Neural cell (in vitro differentiated cells): ENCODE measurements at regions not wholly inside any gene's neighbourhood (a gene's known extent, or its start where the extent isn't known, plus 50 kb on each side); places are given as distances from the start of the nearest gene placed in this dataset.
"Not testable (repeated sequence)": the region's sequence is repeated elsewhere in the genome, so short reads cannot be mapped to it uniquely, and the experiment has no call there.

Experiments
- H2AFZ ChIP-seq: fragments of 200-600, 300-800 bp; sonication (generic), shearing (Covaris generic); 2 replicates; pipeline ENCODE4 v1.6.0; 2014; ENCODE audit warnings: low read depth, mild to moderate bottlenecking, antibody characterized with exemption, low read length, moderate library complexity
- H3F3A ChIP-seq: fragments of 200-600 bp; shearing (Covaris generic); 2 replicates; pipeline ENCODE4 v1.6.1; 2016; ENCODE audit warnings: mild to moderate bottlenecking, moderate library complexity, mixed read lengths, antibody characterized with exemption, low read length; ENCODE audit not compliant: insufficient read depth, poor library complexity, severe bottlenecking
- H3K27ac ChIP-seq: fragments of 200-600, 300-800 bp; sonication (generic), shearing (Covaris generic); 2 replicates; pipeline ENCODE4 v1.5.1; 2014; ENCODE audit warnings: mild to moderate bottlenecking, low read length, moderate library complexity
- H3K27me3 ChIP-seq: fragments of 300-800, 200-600 bp; sonication (generic), shearing (Covaris generic); 2 replicates; pipeline ENCODE4 v1.6.0; 2014; ENCODE audit warnings: mild to moderate bottlenecking, low read depth, low read length, moderate library complexity; ENCODE audit not compliant: insufficient read depth
- H3K36me3 ChIP-seq: fragments of 300-800, 200-600 bp; sonication (generic), shearing (Covaris generic); 2 replicates; pipeline ENCODE4 v1.5.1; 2014; ENCODE audit warnings: mild to moderate bottlenecking, antibody characterized with exemption, low read length, moderate library complexity; ENCODE audit not compliant: insufficient read depth
- H3K4me2 ChIP-seq: fragments of 300-800, 200-600 bp; sonication (generic), shearing (Covaris generic); 2 replicates; pipeline ENCODE4 v1.6.0; 2014; ENCODE audit warnings: mild to moderate bottlenecking, low read length
- H3K4me3 ChIP-seq: fragments of 300-800, 200-600 bp; sonication (generic), shearing (Covaris generic); 2 replicates; pipeline ENCODE4 v1.5.1; 2014; ENCODE audit warnings: mild to moderate bottlenecking, low read length, moderate library complexity
- H3K79me2 ChIP-seq: fragments of 200-600 bp; shearing (Covaris generic); replicated peaks from 2 replicates; pipeline ENCODE4 v1.6.0; 2014; ENCODE audit warnings: mild to moderate bottlenecking, low read length, moderate library complexity; ENCODE audit not compliant: insufficient read depth
- H3K9ac ChIP-seq: fragments of 300-800, 200-600 bp; sonication (generic), shearing (Covaris generic); 2 replicates; pipeline ENCODE4 v1.6.1; 2016; ENCODE audit warnings: mild to moderate bottlenecking, low read length, mixed read lengths
- H3K9me2 ChIP-seq: fragments of 200-600 bp; shearing (Covaris generic); 2 replicates; pipeline ENCODE4 v1.6.1; 2016; ENCODE audit warnings: mild to moderate bottlenecking, low read length, mixed read lengths; ENCODE audit not compliant: insufficient read depth
- H3K9me3 ChIP-seq: fragments of 200-600, 300-800 bp; sonication (generic), shearing (Covaris generic); 2 replicates; pipeline ENCODE4 v1.6.1; 2016; ENCODE audit warnings: mild to moderate bottlenecking, mixed run types, low read length, moderate library complexity, mixed read lengths
- H4K20me1 ChIP-seq: fragments of 200-600 bp; shearing (Covaris generic); 2 replicates; pipeline ENCODE4 v1.6.1; 2016; ENCODE audit warnings: mild to moderate bottlenecking, mixed run types; ENCODE audit not compliant: insufficient read depth
- CTCF ChIP-seq: fragments of 450-650 bp; IDR thresholded peaks from 2 replicates; pipeline ENCODE4 v1.5.1; 2014; ENCODE audit warnings: antibody characterized with exemption, mild to moderate bottlenecking, moderate library complexity; ENCODE audit not compliant: poor library complexity, severe bottlenecking
- SMC3 ChIP-seq: fragments of 450-650 bp; conservative IDR thresholded peaks from 2 replicates; pipeline ENCODE4 v1.6.1; 2014; ENCODE audit warnings: antibody characterized with exemption, mild to moderate bottlenecking, moderate library complexity; ENCODE audit not compliant: poor library complexity

DNA sequence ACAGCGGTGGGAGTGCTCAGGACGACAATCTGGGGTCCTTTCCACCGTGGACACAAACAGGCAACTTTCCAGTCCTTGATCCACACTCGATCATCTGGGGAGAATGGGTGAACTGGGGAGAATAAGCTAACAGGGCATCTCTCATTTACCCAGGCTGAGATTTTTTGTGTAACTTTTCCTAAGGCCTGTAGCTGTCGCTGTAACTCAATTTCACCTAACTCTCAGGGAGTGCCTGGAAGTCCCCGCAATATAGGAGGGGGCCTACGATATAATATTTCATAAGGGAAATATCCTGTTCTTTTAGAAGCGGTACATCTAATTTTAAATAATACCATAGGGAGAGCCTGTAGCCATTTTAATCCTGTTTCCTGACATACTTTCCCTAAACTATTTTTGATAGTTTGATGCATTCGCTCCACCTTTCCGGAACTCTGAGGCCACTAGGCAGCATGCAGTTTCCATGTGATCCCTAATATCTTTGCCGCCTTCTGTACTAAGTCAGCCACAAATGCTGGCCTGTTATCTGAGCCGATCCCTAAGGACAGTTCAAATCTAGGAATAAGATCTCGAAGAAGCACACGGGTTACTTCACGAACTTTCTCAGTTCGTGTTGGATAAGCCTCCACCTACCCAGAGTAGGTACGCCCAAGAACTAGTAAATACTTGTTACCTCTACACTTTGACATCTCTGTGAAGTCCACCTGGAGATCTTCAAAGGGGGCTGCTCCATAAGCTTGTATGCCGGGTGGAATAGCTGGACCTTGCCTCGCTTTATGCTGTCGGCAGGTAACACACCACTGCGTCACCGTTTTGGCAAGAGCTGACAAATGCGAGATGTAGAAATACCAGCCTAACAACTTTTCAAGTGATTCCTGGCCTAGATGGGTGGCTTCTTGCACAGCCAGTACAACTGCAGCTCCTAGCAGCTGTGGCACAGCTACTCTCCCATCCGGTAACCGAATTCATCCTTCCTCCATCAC lies 155.7 kb downstream of the UNC93B1 start:
- H3K27me3 ChIP-seq, H3K27ac ChIP-seq, H3K9ac ChIP-seq, H3K4me3 ChIP-seq, H3K36me3 ChIP-seq, H3K9me3 ChIP-seq, H3F3A ChIP-seq, H3K4me2 ChIP-seq, H4K20me1 ChIP-seq, H3K79me2 ChIP-seq, H3K9me2 ChIP-seq, H2AFZ ChIP-seq: not testable (repeated sequence)
- peak; percentile 31 for TF ChIP-seq SMC3
- TF ChIP-seq CTCF, result peak; percentile 47

DNA sequence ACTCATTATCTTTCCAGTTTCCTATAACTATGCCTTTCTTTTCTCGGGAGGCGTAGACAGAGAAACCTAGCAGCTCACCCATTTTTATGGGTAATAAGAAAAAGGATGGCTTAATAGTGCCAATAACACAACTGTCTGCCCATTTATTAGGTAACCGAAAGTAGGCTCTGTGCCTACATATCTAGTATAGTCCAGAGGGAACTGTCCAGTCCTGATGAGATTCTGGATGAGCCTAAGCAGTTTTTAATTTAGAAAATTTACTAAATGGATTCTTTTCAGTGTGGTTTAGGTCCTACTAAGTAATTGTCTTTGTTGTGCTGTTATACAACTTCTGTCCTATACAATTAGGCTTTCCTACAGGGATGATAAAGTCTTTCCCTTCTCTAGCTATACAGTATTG lies 157.6 kb downstream of the UNC93B1 start:
- H3K4me3 ChIP-seq, result not testable (repeated sequence)

DNA sequence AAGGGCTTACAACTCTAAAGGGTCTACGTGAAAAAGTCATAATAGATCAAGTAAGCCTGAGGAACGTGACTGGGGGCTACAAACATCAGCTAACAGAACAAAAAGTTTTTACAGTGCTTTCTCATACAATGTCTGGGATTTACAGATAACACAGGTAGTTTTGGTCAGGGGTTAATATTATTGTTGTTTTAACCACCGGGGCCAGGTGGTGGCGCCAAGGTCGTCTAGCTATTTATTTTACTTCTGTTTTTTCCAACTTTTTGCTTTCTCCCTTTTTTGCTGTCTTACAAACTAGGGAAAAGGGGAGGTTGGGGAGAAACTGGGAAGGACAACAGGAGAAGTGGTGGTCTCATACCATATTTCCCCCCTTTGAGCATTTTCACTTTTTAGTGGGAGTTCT lies 158.6 kb downstream of the UNC93B1 start:
- H3K9me2 ChIP-seq, H3K79me2 ChIP-seq, H3K36me3 ChIP-seq, H3K27ac ChIP-seq, H3F3A ChIP-seq, H3K9ac ChIP-seq, H3K9me3 ChIP-seq, H3K4me3 ChIP-seq, H2AFZ ChIP-seq, H3K4me2 ChIP-seq, H3K27me3 ChIP-seq, H4K20me1 ChIP-seq: not testable (repeated sequence)

More for the DNA sequence above, 157.6 kb downstream of the UNC93B1 start:
- H3K27me3 ChIP-seq, H2AFZ ChIP-seq, H3K79me2 ChIP-seq, H3K27ac ChIP-seq, H3F3A ChIP-seq, H4K20me1 ChIP-seq, H3K9me2 ChIP-seq, H3K36me3 ChIP-seq, H3K4me2 ChIP-seq, H3K9ac ChIP-seq, H3K9me3 ChIP-seq: not testable (repeated sequence)

DNA sequence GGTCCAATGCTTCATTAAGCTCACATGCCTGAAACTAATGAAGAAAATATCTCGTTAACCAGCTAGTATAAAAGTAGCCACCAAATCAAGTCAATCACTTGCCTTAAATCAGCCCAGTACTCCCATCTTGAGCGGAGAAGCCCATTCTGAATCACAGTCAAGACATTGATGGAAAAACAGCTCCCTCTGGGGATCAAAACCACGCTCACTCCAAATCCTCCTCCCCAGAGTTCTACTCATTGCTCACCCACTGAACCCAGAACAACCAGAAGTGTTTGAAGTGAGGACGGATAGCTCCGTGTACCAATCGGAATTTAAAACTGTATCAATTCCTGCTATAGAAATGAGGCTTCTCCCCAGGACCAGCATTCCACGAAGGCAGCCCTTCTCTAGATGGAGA lies 163.3 kb downstream of the UNC93B1 start:
- not testable (repeated sequence) for H2AFZ ChIP-seq, H3K4me3 ChIP-seq, H3K4me2 ChIP-seq, H3K27me3 ChIP-seq, H3K27ac ChIP-seq, H4K20me1 ChIP-seq, H3F3A ChIP-seq, H3K9me2 ChIP-seq, H3K79me2 ChIP-seq, H3K9me3 ChIP-seq, H3K9ac ChIP-seq, H3K36me3 ChIP-seq

- not testable (repeated sequence) for H3K79me2 ChIP-seq, H3K4me2 ChIP-seq, H3K4me3 ChIP-seq, H3K9me2 ChIP-seq, H2AFZ ChIP-seq, H4K20me1 ChIP-seq, H3K9ac ChIP-seq, H3K27me3 ChIP-seq, H3K36me3 ChIP-seq, H3K27ac ChIP-seq, H3F3A ChIP-seq, H3K9me3 ChIP-seq
Observed at GRCh38 chr11:67830152-67830551, 155.7 kb upstream of the ALDH3B2 start.

DNA sequence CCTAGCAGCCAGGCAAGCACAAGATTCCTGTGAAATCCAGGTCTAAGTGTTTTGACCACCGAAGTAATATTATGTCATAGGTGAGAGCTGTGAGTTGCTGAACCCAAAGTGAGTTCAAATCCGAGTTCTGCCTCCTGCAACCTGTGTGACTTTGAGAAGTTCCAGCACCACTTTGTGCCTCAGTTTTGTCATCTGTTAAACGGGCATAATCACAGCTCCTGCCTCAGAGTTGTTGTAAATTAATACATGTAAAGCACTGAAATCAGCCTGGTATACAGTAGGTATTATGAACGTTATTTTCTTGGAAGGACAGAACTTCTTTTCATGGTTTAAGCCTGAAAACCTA lies 152.5 kb upstream of the ALDH3B2 start:
- H3K79me2 ChIP-seq, H3K4me2 ChIP-seq, H4K20me1 ChIP-seq, H3K27ac ChIP-seq, H3K9ac ChIP-seq, H3F3A ChIP-seq, H3K27me3 ChIP-seq, H3K9me3 ChIP-seq, H3K4me3 ChIP-seq, H3K36me3 ChIP-seq, H3K9me2 ChIP-seq, H2AFZ ChIP-seq: not testable (repeated sequence)

DNA sequence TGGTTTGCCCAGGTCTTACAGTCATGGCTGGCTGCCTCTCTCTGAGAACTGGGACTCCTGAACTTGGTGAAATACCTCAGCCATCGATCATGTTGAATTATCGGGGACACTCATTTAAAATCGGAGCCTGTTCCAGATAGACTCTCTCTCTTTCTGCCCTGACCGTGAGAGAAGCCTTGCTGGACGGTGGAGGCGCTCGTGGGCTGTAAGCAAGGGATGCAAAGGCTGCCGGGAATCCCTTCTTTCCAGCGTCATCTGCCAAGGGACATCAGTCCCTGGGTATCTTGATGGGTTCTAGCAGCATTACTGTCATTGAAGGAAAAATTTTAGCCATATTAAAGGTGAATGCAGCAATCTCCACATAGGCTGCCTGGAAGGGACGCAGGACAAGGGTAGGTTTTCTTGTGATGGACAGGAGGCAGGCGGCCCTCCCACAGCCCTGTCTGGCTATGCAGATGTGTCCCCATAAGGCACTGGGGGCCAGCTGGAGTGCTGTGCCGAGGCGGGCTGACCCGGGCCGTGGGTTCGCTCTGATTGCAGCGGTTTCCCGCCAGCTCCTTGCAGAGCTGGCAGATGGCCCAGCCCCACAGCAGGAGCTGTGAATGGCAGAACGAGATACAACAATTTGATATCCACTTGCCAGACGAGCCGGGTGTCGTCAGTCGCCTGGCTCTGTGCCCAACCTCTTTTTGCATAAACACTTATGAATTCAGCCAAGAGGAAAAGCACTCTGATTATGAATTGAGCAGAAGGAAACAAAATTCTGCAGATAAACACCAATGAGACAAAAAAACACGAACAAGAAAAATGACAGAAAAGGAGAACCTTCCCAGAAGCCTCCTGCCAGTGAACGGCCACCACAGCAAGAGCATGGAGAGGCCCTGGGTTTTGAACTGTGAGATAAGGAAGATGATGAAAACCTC lies 151.9 kb upstream of the ALDH3B2 start:
- not testable (repeated sequence) for H3K27me3 ChIP-seq, H4K20me1 ChIP-seq, H3K9me3 ChIP-seq, H3K9ac ChIP-seq, H3F3A ChIP-seq, H3K27ac ChIP-seq, H3K79me2 ChIP-seq, H2AFZ ChIP-seq, H3K4me2 ChIP-seq, H3K36me3 ChIP-seq, H3K4me3 ChIP-seq, H3K9me2 ChIP-seq
